ENCODE measurements at regions not wholly inside any gene's neighbourhood (a gene's known extent, or its start where the extent isn't known, plus 50 kb on each side); places are given as distances from the start of the nearest gene placed in this dataset.

GRCh38 chr4:53813998-53814397, 222.7 kb upstream of the LNX1 start:
- TF ChIP-seq, protein P1, sequence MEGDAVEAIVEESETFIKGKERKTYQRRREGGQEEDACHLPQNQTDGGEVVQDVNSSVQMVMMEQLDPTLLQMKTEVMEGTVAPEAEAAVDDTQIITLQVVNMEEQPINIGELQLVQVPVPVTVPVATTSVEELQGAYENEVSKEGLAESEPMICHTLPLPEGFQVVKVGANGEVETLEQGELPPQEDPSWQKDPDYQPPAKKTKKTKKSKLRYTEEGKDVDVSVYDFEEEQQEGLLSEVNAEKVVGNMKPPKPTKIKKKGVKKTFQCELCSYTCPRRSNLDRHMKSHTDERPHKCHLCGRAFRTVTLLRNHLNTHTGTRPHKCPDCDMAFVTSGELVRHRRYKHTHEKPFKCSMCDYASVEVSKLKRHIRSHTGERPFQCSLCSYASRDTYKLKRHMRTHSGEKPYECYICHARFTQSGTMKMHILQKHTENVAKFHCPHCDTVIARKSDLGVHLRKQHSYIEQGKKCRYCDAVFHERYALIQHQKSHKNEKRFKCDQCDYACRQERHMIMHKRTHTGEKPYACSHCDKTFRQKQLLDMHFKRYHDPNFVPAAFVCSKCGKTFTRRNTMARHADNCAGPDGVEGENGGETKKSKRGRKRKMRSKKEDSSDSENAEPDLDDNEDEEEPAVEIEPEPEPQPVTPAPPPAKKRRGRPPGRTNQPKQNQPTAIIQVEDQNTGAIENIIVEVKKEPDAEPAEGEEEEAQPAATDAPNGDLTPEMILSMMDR (IDR thresholded peaks at IDR 0.05; ENCODE audit: insufficient read depth, low read length, poor library complexity, severe bottlenecking) = no peak
- Histone ChIP-seq H3K27me3 (replicated peaks; ENCODE audit: control insufficient read depth, insufficient read depth, low read length) (peaks cover 1% of the 10 kb centered on the region), H3K36me3 (ENCODE audit: control insufficient read depth, insufficient read depth, low read length) (no peaks in the 10 kb centered on the region), H3K4me3 (replicated peaks; ENCODE audit: low read depth, low read length) (no peak overlapping the region)
- no peak for DNase-seq (ENCODE audit: extremely low read depth, insufficient read length)

DNA sequence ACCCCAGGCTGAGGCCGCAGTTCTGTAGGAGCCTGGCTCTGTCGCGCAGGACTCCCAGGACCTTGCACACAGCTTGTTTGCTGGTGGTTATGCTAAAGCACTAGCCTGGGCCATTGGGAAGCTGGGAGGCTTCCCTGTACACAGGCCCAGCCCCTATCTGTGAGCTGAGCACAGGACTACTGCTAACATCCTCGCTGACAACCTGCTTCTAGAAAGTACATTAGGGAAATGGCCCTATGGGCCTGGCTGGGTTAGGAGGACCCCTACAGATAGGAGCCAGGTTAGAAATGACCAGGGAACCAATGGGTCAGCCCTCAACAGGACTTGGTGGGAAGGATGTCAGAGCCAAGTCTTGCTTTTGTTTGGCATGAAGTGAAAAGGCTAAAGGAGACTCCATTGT, 219.4 kb upstream of the LNX1 start:
- H3K27me3 ChIP-seq (replicated peaks; ENCODE audit: control insufficient read depth, insufficient read depth, low read length) = peaks cover 2% of the 10 kb centered on the region
- no peak for DNase-seq (ENCODE audit: extremely low read depth, insufficient read length)
- TF ChIP-seq, protein P1 (IDR thresholded peaks at IDR 0.05; ENCODE audit: insufficient read depth, low read length, poor library complexity, severe bottlenecking) = no peak
- H3K4me3 ChIP-seq (replicated peaks; ENCODE audit: low read depth, low read length) = no peak overlapping the region
- no peaks in the 10 kb centered on the region for H3K36me3 ChIP-seq (ENCODE audit: control insufficient read depth, insufficient read depth, low read length)

DNA sequence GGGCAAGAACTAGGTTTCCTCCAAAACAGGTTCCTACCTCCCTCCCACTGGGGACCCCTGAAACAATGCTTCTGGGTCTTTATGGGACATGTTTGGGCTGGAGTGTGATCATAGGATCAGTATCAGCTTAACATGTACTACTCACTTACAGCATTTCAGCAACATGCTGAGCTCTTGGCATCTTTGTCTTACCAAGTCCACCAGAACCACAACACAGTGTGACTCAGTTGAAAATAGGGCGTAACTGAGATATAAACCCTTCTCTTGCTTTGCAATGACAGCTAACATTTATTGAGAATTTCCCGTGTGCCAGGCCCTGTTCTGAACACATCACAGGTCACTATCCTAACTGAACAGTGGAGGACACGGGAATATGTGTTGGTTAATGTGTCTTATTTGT, 218.5 kb upstream of the LNX1 start:
- Histone ChIP-seq H3K36me3 (ENCODE audit: control insufficient read depth, insufficient read depth, low read length) (no peaks in the 10 kb centered on the region), H3K27me3 (replicated peaks; ENCODE audit: control insufficient read depth, insufficient read depth, low read length) (peaks cover 2% of the 10 kb centered on the region), H3K4me3 (replicated peaks; ENCODE audit: low read depth, low read length) (no peak overlapping the region)
- no peak for DNase-seq (ENCODE audit: extremely low read depth, insufficient read length)
- TF ChIP-seq, protein P1 (IDR thresholded peaks at IDR 0.05; ENCODE audit: insufficient read depth, low read length, poor library complexity, severe bottlenecking) = no peak

- Histone ChIP-seq H3K4me3 (replicated peaks; ENCODE audit: low read depth, low read length) (no peak overlapping the region), H3K27me3 (replicated peaks; ENCODE audit: control insufficient read depth, insufficient read depth, low read length) (peaks cover 2% of the 10 kb centered on the region; the same call in 1 of the 2 replicates), H3K36me3 (ENCODE audit: control insufficient read depth, insufficient read depth, low read length) (no peaks in the 10 kb centered on the region)
- DNase-seq (ENCODE audit: extremely low read depth, insufficient read length) = no peak
- TF ChIP-seq, protein P1 (IDR thresholded peaks at IDR 0.05; ENCODE audit: insufficient read depth, low read length, poor library complexity, severe bottlenecking) = no peak
Observed at GRCh38 chr4:53805291-53805690, 214.0 kb upstream of the LNX1 start.

DNA sequence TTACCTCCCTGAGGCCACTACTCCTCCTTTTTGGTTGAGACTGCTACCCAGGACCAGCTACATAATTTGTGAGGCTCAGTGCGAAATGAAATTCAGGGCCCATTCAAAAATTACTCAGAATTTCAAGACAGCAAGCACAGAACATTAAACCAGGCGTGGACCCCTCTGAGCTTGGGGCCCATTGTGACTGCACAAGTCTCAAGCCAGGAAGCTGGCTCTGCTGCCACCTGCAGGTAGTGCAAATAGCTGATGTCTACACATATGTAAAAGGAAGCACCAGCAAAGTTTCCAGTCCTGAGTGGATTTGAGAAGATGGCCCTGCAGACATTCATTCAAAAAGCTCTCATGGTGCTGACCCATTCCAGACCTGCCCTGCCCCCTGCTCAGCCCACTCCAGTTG, 213.4 kb upstream of the LNX1 start:
- peaks cover 2% of the 10 kb centered on the region; the same call in 1 of the 2 replicates for H3K27me3 ChIP-seq (replicated peaks; ENCODE audit: control insufficient read depth, insufficient read depth, low read length)

More for the DNA sequence above, 213.4 kb upstream of the LNX1 start:
- DNase-seq (ENCODE audit: extremely low read depth, insufficient read length) = peak; percentile 3
- TF ChIP-seq, protein P1 (IDR thresholded peaks at IDR 0.05; ENCODE audit: insufficient read depth, low read length, poor library complexity, severe bottlenecking) = peak; percentile 75
- Histone ChIP-seq H3K36me3 (ENCODE audit: control insufficient read depth, insufficient read depth, low read length) (no peaks in the 10 kb centered on the region), H3K4me3 (replicated peaks; ENCODE audit: low read depth, low read length) (no peak overlapping the region)

All from GM06990 (cell line).